Dedifferentiated amniotic fluid mesenchymal stem cell (primary cell): ENCODE measurements at regions not wholly inside any gene's neighbourhood (a gene's known extent, or its start where the extent isn't known, plus 50 kb on each side); places are given as distances from the start of the nearest gene placed in this dataset.
"Not testable (repeated sequence)": the region's sequence is repeated elsewhere in the genome, so short reads cannot be mapped to it uniquely, and the experiment has no call there.

Experiments used
- DNase-seq: peaks from one replicate; pipeline ENCODE4 v3.0.0-alpha.2; 2016; ENCODE audit errors: extremely low spot score

DNA sequence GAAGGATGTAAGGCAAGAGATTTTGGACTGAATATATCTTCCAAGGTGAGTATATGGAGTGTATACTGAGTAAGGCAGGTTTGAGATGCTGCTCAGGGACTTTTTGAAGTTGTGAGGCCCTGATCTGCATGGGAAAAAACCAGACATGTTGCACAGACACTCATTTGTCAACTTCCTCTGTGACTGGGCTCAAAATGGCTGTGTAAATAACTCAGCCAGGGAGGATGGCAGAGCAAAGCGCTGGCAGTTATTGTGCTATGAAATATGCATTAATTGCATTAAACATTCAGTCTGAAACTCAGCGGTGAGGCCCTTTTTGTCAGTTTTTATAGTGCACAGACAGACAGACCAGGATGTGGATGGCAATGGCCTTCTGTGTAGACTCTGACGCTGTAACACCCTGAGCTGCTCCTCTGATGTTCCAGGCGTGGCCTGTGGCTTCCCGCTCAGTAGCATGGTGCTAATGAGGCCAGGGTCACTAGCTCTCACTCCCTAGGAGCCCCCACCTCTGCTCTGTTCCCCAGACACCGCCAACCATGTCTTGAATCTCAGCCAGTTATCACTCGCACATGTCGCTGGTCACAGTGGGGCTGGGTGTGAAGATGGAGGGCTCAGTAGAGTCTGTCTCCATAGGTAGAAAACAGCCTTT lies 307.0 kb upstream of the PROX1 start:
- no peak for DNase-seq

DNA sequence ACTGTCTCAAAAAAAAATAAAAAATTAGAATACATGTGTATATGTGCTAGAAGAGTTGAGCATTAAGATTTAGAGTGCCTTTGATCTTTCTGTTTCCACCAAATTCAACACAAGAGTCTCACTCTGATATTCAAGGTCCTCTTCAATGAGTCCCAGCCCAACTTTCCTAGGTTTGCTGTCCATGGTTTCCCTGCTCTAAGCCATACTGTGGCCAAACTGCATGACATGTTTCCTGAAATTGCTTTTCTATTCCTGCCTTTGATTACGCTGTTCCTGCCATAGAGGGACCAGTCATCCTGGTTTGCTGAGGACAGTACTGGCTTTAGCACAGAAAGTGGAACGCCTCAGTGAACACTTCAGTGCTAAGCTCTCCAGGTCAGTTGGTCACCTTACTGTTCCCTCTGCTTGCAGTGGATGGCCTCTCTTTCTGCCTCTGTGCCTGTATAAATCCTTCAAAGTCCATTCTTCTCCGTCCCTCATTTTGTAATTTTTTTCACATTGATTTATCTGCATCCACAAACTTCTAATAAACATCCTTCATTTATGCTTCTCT lies 305.9 kb upstream of the PROX1 start:
- no peak for DNase-seq

DNA sequence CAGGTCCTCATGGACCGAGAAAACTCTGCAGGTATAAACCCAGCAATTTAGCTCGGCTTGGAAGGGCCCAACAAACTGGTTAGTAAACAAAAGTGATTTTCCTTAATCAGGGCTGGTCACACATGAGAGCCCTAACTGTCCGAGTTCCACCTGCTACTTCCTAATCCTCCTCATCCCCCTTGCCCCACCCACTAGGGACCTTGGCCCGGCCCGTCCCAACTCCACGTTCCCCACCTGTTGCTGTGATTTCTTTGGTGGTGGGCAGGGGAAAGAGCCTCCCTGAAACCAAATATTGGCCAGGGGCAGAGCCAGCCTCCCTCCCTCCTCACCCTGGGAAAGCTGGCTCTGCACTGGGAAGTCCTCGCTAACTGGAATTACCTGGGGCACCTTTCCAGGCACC lies 304.2 kb upstream of the PROX1 start:
- no peak for DNase-seq

DNA sequence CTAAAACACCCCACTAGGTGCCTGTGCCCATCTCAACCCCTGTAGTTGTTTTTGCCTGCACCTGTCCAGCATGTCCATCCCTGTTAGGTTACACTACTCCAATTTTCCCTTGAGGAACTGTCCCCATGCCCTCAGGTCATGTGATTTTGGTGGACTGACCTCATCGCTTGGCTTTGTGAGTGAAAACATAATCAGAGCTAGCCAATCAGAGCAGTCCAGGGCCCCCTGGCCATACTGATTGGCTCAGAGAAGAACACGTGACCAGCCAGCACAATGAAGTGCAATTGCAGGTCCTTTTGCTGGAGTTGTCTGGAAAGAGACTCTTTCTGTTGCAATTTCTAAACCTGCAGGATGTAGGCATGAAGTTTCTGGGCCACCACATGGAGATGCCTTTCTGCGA lies 303.3 kb upstream of the PROX1 start:
- DNase-seq: no peak

DNA sequence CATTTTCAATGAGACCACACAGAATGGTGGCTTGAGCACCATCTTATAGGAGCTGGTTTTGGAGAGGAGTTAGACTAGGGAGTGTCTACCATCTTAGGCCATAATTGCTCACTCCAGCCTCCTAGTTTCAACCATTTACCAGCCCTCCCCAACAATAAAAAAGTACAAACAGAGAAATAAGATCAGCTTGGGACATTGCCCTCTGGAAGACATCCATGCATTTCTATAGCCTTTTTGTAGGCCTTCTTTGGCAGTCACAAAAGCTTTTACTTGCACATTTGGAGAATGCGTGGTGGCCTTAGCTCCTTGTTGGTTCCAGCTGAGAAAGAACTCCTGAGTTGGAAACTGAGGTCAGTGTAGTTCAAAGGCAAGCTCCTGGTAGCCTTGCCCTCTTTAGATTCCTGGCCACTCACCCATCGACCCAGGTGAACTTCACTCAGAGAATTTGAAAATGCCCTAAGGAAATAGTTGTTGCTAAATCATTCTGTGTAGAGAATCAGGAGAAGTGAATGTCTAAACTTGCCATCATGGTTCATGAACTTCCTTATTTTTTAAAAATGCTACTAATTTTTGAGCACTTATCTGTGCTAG lies 301.7 kb upstream of the PROX1 start:
- no peak for DNase-seq

DNA sequence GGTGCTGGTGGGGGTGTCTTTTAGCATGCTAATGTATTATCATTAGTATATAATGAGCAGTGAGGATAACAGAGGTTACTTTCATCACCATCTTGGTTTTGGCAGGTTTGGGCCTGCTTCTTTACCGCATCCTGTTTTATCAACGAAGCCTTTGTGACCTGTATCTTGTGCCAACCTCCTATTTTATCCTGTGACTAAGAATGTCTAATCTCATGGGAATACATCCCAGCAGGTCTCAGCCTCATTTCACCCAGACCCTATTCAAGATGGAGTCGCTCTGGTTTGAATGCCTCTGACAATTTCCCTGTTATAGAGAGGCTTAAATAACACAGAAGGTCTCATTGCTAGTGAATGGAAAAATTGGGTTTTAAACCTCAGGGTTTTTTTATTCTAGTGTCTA lies 300.8 kb upstream of the PROX1 start:
- no peak for DNase-seq

DNA sequence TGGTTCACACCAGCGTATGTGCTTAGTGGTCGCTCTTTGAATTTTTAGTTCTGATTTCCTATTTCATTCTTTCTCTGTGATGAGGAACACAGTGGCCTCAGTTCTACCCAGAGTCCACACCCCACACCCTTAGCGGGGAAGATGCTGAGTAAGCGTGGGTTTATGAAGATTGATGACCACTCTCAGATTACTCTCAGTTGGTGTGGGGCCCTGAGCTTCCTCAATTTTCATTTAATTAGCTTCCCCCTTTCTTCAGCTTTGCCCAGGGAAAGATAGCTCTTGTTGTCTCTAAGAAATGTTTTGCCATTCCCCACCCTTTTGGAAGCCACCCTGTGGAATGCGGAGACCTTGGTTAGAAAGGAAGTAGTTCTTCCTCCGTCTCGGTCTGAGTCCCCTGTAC lies 299.9 kb upstream of the PROX1 start:
- no peak for DNase-seq

DNA sequence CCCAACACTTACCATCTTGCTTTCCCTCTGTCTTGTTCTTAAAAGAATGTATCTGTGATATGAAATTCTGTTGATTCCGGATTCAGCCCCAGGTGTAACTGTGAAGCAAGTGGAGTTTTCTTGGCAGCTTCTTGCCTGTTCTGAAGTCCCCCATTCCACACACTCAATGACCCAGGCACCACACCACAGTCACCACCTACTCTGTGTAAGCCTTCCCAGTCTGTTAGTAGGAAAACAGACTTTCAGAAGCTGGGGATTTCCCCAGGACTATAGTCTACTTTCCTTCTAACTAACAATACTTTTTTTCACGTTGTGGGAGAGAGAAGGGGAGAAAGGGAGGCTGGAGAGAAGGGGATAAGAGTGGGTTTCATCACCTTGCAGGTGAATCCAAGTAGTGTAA lies 299.1 kb upstream of the PROX1 start:
- no peak for DNase-seq

DNA sequence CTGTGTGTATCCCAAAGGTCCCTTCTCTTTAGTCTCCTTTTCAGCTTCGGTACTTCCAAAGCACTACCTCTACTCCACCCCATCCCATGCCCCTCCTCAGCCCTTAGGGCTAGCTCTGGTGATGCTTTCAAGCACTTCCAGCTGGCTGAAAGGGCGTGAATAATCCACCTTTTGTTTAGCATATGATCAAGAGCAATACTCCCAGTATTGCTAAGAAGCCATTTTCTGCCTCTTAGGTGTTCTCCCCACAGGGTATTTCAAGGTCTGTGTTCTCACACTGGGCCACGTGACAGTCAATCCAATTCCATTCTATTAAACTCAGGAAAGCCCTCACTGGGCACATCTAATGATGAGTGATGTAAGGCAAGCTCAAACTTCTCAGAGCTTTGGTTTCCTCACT lies 298.5 kb upstream of the PROX1 start:
- DNase-seq: no peak

DNA sequence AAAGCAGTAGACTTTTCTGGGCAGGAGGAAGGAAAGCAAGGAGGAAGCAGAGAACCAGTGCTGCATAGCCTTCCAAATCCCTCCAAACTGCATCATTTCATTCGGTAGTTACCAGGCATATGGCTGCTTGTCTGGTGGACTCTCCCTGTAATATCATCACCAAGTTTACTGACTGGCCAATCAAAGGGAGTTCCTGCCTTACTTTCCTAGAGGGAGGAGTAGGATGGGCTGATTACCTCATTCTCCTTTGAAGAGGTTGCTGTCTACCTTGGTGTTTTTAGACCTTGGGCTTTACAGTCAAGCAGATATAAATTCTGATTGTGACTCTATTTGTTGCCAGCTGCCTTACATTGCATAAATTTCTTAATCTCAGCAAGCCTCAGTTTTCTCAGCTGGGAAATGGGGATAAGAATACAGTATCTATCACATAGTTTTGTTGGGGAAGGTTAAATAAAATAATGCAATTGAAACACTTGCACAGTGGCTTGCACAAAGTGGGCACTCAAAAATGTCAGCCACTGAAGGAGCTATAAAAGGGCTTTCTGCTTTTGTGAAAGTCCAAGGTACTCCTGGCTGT lies 297.3 kb upstream of the PROX1 start:
- DNase-seq: no peak

DNA sequence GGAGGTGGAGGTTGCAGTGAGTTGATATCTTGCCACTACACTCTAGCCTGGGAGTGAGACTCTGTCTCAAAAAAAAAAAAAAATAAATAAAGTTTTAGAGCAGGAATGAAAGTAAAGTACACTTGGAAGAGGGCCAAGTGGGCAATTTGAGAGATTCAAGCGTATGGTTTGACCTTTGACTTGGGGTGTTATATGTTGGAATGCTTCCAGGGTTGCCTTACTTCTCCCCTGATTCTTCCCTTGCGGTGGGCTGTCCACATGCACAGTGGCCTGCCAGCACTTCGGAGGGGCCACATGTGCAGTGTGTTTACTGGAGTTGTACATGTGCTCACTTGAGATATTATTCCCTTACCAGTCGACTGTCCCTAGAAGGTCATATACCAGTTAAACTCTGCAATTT lies 295.5 kb upstream of the PROX1 start:
- DNase-seq: no peak

DNA sequence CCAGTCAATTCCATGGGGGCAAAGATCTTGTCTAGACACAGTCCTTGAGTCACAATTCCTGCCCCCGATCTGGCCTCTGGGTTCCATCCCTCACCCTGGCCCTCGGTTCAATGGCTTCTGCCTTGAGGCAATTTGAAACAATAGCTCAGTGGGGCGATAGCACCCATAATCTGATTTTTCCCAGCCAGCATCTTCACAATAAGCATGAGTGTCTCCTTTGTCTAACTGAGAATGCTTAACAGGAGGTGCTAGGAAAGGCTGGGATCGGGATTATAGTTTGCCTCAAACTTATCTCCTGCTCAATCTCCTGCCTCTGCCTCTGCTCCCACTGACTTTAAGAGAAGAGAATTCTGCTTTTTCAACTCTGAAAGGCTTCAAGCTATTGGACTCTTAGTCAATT lies 293.9 kb upstream of the PROX1 start:
- no peak for DNase-seq

DNA sequence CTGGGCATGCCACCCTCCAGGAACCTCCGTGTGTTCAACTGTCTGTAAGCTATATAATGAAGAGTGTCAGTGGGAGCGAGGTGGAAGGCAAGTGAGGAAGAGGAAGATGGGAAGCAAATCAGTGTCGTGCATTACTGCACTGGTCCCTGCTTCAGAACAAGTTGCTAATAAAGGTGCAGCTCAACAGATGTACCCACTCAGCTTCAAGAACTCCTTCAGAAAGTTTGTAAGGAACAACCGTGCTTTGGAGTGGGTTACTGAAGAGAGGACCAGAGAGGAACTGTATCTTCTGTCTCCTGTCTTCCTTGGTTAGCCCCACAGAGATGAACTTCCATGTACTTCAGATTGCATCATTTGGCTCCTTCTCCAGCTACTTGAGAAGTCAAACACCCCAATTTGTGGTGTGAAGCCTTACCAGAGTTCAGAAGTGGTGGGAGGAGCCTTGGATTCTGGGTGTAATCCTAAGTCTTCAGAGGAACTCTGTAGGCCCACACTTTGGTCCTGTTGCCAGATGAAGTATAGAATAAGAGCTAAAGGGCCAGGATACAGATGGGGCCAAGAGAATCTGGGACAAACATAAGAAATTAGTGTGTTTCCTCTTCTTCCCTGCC lies 290.5 kb upstream of the PROX1 start:
- no peak for DNase-seq

DNA sequence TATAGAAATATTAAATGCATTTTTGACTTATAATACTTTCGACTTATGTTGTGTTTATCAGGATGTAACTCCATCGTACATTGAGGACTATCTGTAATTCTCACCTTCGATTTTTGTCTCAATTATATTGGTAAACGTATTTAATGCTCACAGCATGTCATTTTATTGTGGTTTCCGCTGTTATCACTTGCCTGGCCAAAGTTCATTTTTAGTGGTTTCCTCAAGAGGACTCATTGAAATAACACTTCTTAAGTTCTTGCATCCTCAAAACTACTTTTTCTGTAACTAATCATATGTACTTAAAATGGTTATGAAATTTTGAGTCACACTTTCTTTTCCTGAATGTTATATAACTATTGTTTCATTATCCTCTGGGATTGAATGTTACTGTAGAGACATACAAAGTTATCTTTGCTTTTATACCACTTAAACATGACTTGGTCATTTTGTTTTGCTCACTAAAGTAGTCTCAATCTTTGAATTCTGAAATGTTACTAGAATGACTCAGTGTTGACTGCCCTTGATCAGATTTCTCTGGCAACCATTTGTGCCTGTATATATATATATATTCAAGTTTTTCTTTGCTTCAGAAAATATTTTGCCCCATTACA lies 289.6 kb upstream of the PROX1 start:
- no peak for DNase-seq

DNA sequence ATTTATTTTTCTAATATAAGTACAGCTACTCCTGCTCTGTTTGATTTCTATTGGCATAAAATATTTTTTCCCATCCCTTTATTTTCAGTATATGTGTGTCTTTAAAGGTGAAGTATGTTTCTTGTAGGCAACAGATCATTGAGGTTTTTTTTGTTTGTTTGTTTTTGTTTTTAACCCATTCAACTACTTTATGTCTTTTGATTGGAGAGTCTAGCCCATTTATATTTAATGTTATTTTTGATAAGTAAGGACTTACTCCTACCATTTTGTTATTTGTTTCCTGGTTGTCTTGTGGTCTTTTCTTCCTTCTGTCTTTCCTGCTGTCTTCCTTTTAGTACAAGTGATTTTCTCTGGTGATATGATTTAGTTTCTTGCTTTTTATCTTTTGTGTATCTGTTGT lies 285.1 kb upstream of the PROX1 start:
- no peak for DNase-seq

DNA sequence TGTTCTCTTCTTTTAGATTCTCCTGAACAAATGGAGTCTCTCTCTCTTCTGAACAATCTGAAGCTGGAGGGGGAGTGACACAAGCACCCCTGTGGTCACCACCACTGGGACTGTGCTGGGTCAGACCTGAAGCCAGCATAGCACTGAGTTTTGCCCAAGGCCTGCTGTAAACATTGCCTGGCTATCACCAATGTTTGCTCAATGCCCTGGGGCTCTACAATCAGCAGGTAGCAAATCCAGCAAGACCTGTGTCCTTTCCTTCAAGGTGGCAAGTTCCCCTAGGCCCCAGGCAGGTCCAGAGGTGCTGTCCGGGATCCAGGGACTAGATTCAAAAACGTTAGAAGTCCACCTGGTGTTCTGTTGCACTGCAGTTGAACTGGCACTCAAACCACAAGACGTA lies 282.8 kb upstream of the PROX1 start:
- no peak for DNase-seq

DNA sequence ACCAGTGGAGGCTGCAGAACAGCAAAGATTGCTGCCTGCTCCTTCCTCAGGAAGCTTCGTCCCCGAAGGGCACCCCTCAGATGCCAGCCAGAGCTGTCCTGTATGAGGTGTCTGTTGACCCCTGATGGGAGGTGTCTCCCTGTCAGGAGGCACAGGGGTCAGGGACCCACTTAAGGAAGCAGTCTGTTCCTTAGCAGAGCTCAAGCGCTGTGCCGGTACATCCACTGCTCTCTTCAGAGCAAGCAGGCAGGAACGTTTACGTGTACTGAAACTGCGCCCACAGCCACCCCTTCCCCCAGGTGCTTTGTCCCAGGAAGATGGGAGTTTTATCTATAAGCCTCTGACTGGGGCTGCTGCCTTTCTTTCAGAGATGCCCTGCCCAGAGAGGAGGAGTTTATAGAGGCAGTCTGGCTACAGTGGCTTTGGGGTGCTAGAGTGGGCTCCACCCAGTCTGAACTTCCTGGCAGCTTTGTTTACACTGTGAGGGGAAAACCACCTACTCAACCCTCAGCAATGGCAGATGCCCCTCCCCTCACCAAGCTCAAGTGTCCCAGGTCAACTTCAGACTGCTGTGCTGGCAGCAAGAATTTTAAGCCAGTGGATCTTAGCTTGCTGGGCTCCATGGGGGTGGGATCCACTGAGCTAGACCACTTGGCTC lies 275.8 kb upstream of the PROX1 start:
- DNase-seq: not testable (repeated sequence)

DNA sequence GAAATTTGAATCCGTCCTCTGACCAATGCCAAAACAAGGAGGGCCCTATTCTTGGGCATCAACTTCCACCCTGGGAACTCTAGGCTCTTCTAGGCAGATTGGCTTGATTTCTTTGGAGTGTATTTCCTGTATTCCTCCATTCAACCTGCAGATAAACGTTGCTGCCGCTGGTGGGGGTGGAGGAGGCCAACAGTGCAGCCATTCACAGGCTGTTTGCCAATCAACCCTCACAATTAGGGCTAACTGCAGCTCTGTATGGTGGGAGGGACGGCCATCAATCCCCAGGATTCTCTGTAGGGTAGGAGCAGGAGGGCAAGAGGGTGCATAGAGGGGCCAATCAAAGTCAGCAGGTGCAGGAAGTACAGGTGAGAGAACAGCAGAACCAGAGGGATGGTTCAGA lies 273.1 kb upstream of the PROX1 start:
- DNase-seq: no peak

DNA sequence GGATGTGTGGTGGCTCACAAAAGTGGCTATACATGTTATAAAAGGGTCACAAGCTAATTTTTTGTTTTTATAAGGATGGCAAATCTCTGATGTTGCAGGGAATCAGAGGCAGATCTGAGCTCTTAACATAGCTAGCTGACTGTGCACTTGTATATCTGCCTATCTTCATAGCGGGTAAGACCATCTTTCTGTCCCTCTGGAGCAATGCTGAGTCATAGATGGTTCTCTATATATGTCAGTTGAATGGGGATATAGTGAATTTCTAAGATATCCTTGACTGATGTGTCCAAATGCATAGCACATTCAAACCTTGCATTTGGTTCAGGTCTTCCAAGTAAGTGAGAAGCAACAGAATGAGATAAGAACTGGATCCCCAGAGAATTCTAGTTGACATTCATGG lies 272.6 kb upstream of the PROX1 start:
- DNase-seq: no peak

DNA sequence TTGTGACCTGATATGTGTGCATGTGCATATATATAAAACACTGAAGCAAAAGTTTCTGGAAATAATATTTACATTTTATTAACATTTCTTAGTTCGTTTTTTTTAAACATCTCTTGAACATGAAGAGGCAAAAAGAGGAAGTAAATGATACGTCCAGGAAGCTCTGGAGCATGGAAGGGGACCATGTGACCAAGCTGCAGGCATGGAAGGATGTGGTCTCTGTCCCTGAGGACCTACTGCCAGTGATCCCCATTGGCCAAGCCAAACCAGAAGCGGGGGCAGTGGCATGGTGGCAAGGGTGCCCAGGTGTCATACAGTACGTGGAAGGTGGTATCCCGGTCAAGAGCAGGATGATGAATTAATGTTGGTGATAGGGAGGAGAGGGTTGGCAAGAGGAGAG lies 268.3 kb upstream of the PROX1 start:
- no peak for DNase-seq

DNA sequence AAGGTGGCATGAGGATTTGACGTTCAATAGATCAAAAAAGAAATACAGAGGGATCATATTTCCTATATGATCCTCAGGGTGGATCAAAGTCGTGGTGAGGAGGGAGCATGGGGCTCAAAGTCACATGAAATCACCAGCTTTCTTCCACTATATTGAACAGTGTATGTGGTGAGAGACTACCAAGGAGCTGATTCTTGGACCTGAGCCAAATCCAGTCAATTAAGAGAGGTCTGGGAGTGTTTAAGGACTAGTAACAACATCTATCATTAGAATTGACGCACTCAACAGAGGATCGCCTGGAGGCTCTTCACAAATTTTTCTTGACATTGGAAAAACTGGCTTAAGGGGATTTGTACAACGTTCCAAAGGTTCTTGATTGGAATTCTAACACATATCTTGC lies 267.7 kb upstream of the PROX1 start:
- DNase-seq: no peak

DNA sequence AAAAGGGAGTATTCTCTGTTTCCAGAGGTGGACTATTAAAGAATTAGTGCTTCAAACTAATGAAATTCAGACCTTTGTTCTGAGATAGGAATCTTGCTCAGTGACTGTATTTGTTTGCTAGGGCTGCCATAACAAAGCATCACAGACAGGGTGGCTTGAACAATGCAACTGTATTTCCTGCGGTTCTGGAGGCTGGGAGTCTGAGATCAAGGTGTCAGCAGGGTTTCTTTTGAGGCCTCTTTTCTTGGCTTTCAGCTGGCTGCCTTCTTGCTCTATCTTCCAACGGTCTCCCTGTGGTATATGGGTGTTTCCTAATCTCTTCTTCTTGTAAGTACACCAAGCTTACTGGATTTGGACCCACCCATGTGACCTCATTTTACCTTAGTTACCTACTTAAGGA lies 264.6 kb upstream of the PROX1 start:
- no peak for DNase-seq
